ENCODE measurements at regions not wholly inside any gene's neighbourhood (a gene's known extent, or its start where the extent isn't known, plus 50 kb on each side); places are given as distances from the start of the nearest gene placed in this dataset.
A peak's percentile ranks its signal among the peaks of the same experiment; 100 is the strongest.

DNA sequence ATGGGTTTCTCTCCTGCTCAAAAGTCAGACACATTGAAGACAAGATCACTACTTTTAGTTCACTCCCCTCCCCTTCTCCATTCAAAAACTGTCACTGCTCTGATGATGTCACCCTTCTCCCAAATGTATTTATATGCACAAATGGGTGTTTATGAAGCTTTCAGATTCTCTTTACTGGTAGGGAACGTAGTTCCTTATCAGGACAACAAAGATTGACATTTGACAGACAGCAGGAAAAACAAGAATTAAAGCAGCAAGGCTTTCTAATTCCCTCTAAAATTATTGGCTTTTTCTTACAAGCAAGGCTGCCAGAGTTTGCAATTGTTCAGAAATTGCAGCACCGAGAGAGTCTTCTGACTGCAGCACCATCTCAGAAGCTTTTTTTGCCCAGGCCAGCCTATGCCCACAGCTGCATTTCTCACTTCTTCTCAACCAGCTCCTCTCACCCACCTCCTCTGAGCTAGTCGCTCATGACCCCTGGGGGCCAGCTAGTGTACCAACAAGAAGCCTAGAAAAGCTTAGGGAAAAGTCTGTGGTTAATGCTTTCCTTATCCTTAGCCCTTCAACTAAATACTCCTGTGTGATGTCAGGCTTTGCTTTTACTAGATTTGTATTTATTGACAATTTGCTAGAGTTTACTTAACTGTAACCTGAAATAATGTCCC is 265.1 kb downstream of the HTR7 start:
- TF ChIP-seq, protein P1, sequence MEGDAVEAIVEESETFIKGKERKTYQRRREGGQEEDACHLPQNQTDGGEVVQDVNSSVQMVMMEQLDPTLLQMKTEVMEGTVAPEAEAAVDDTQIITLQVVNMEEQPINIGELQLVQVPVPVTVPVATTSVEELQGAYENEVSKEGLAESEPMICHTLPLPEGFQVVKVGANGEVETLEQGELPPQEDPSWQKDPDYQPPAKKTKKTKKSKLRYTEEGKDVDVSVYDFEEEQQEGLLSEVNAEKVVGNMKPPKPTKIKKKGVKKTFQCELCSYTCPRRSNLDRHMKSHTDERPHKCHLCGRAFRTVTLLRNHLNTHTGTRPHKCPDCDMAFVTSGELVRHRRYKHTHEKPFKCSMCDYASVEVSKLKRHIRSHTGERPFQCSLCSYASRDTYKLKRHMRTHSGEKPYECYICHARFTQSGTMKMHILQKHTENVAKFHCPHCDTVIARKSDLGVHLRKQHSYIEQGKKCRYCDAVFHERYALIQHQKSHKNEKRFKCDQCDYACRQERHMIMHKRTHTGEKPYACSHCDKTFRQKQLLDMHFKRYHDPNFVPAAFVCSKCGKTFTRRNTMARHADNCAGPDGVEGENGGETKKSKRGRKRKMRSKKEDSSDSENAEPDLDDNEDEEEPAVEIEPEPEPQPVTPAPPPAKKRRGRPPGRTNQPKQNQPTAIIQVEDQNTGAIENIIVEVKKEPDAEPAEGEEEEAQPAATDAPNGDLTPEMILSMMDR (IDR thresholded peaks at IDR 0.05; ENCODE audit: control extremely low read depth, extremely low read depth), result peak; percentile 9
- no peak overlapping the region for H3K4me3 ChIP-seq
- peak; percentile 68 to 76 (median 70) for DNase-seq
- peaks cover 0 to 6% (median 2%) of the 10 kb centered on the region in 5 donors for H3K4me1 ChIP-seq (ENCODE audit: control insufficient read depth in 5 of 5, insufficient read depth in 5 of 5, low read length in 5 of 5)
- H3K36me3 ChIP-seq (ENCODE audit: control insufficient read depth in 4 of 4, insufficient read depth in 4 of 4, low read length in 4 of 4), result no peaks in the 10 kb centered on the region
- no peaks in the 10 kb centered on the region for H3K27me3 ChIP-seq (ENCODE audit: control insufficient read depth in 3 of 3, insufficient read depth in 3 of 3, low read length in 2 of 3)
- WGBS, 2 donors, result 31 to 36% methylated on average over 3 of the region's 3 CpGs
- ATAC-seq (ENCODE audit: insufficient read depth, low FRiP score), result no peak
- no peak overlapping the region for H3K9ac ChIP-seq (ENCODE audit: insufficient read depth in 1 of 2, low read length in 2 of 2)
- H3K9me3 ChIP-seq (ENCODE audit: control insufficient read depth in 4 of 4, insufficient read depth in 3 of 4, low read length in 3 of 4), result no peaks in the 10 kb centered on the region
- no peak overlapping the region for H3K27ac ChIP-seq (ENCODE audit: low read depth in 1 of 2, low read length in 1 of 2)

DNA sequence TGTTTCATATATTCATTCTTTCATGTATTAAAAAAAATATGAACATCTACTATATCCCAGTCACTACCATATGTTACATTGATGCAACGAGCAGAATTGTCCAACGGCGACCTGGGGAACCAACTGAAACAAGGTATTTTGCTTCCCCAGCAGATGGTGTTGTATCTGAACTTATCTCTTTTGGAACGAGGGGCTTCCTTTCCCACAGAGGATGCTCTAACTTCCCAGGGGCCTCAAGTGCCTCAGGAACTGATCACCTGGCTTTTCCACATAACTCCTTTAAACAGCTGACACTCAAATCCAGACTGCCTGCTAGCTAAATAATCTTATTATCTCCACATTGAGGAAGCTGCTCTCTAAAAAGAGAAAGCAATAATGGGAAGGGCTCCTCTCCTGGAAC is 259.3 kb downstream of the HTR7 start:
- no peaks in the 10 kb centered on the region for H3K4me1 ChIP-seq (ENCODE audit: control insufficient read depth in 5 of 5, insufficient read depth in 5 of 5, low read length in 5 of 5)
- DNase-seq (no peak), ATAC-seq (ENCODE audit: insufficient read depth, low FRiP score) (no peak)
- H3K27me3 ChIP-seq (ENCODE audit: control insufficient read depth in 3 of 3, insufficient read depth in 3 of 3, low read length in 2 of 3), result no peaks in the 10 kb centered on the region
- H3K9ac ChIP-seq (ENCODE audit: insufficient read depth in 1 of 2, low read length in 2 of 2), result no peak overlapping the region
- H3K27ac ChIP-seq (ENCODE audit: low read depth in 1 of 2, low read length in 1 of 2), result no peak overlapping the region
- peaks cover 0 to 6% (median 0%) of the 10 kb centered on the region in 4 donors for H3K9me3 ChIP-seq (ENCODE audit: control insufficient read depth in 4 of 4, insufficient read depth in 3 of 4, low read length in 3 of 4)
- TF ChIP-seq, protein P1 (IDR thresholded peaks at IDR 0.05; ENCODE audit: control extremely low read depth, extremely low read depth), result no peak
- 69 to 78% methylated on average over 4 of the region's 4 CpGs for WGBS, 2 donors
- H3K4me3 ChIP-seq, result no peak overlapping the region
- no peaks in the 10 kb centered on the region for H3K36me3 ChIP-seq (ENCODE audit: control insufficient read depth in 4 of 4, insufficient read depth in 4 of 4, low read length in 4 of 4)

DNA sequence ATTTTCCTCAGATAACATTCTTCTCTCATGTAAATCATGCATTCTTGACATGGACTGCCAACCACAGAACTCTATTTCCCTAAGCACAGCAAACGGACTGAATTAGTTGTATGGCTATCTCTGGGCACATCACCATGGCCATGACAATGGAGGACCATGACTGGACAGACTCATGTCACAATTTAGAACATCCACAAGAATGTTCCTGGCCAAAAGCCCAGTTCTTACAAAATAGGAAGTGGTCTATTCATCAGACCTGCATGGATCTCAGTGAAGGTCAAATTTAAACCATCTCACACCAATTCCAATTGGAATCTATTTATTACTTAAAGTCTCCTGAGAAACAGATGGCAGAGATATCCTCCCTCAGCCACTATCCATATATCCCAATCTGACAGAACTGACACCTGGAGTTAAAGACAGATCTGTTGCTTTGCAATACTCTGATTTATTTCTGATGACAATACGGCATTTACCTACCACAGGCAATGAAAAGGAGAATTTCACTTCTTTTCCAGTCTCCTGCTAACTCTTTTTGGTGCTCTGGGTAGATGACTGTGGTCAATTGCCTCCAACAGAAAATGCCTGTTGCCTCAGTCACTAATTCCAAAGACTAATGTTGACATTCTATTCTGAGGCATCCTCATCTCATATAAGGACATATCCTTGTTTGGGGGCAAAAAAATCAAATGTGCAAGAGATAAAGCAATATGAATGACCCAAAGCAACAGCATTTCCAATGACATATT is 254.8 kb downstream of the HTR7 start:
- no peak for DNase-seq
- H3K27me3 ChIP-seq (ENCODE audit: control insufficient read depth in 3 of 3, insufficient read depth in 3 of 3, low read length in 2 of 3), result no peaks in the 10 kb centered on the region
- H3K36me3 ChIP-seq (ENCODE audit: control insufficient read depth in 4 of 4, insufficient read depth in 4 of 4, low read length in 4 of 4), result no peaks in the 10 kb centered on the region
- no peak overlapping the region for H3K9ac ChIP-seq (ENCODE audit: insufficient read depth in 1 of 2, low read length in 2 of 2)
- TF ChIP-seq, protein P1 (IDR thresholded peaks at IDR 0.05; ENCODE audit: control extremely low read depth, extremely low read depth), result no peak
- no peak overlapping the region for H3K27ac ChIP-seq (ENCODE audit: low read depth in 1 of 2, low read length in 1 of 2)
- ATAC-seq (ENCODE audit: insufficient read depth, low FRiP score), result no peak
- no peak overlapping the region for H3K4me3 ChIP-seq
- H3K4me1 ChIP-seq (ENCODE audit: control insufficient read depth in 5 of 5, insufficient read depth in 5 of 5, low read length in 5 of 5), result peaks cover 0 to 4% (median 0%) of the 10 kb centered on the region in 5 donors
- 58 to 60% methylated on average over 2 of the region's 2 CpGs for WGBS, 2 donors
- peaks cover 0 to 10% (median 0%) of the 10 kb centered on the region in 4 donors for H3K9me3 ChIP-seq (ENCODE audit: control insufficient read depth in 4 of 4, insufficient read depth in 3 of 4, low read length in 3 of 4)
